ENCODE measurements at regions not wholly inside any gene's neighbourhood (a gene's known extent, or its start where the extent isn't known, plus 50 kb on each side); places are given as distances from the start of the nearest gene placed in this dataset.
A peak's percentile ranks its signal among the peaks of the same experiment; 100 is the strongest.
"Not testable (repeated sequence)": the region's sequence is repeated elsewhere in the genome, so short reads cannot be mapped to it uniquely, and the experiment has no call there.

- no peak for DNase-seq (ENCODE audit: low read depth)
Measured at GRCh38 chr20:48041078-48041780, 255.9 kb upstream of the SULF2 start.

- DNase-seq (ENCODE audit: low read depth) = no peak
Measured at GRCh38 chr20:48040491-48040890, 255.2 kb upstream of the SULF2 start.

- DNase-seq (ENCODE audit: low read depth) = no peak
Measured at GRCh38 chr20:48040051-48040450, 254.8 kb upstream of the SULF2 start.

- DNase-seq (ENCODE audit: low read depth) = no peak
Measured at GRCh38 chr20:48039514-48039913, 254.2 kb upstream of the SULF2 start.

GRCh38 chr20:48038713-48039112, 253.4 kb upstream of the SULF2 start:
- DNase-seq (ENCODE audit: low read depth) = no peak

GRCh38 chr20:48037798-48038197, 252.5 kb upstream of the SULF2 start:
- not testable (repeated sequence) for DNase-seq (ENCODE audit: low read depth)

GRCh38 chr20:48035961-48036731, 250.9 kb upstream of the SULF2 start:
- no peak for DNase-seq (ENCODE audit: low read depth)

GRCh38 chr20:48034751-48035150, 249.5 kb upstream of the SULF2 start:
- DNase-seq (ENCODE audit: low read depth) = no peak

GRCh38 chr20:48033005-48033404, 247.7 kb upstream of the SULF2 start:
- not testable (repeated sequence) for DNase-seq (ENCODE audit: low read depth)

- no peak for DNase-seq (ENCODE audit: low read depth)
Measured at GRCh38 chr20:48031122-48031521, 245.8 kb upstream of the SULF2 start.

- no peak for DNase-seq (ENCODE audit: low read depth)
Measured at GRCh38 chr20:48026981-48027592, 241.8 kb upstream of the SULF2 start.

- peak; percentile 40 for DNase-seq (ENCODE audit: low read depth)
Measured at GRCh38 chr20:48025661-48026060, 240.4 kb upstream of the SULF2 start.

- peak; percentile 69 for DNase-seq (ENCODE audit: low read depth)
Measured at GRCh38 chr20:48025051-48025515, 239.8 kb upstream of the SULF2 start.

GRCh38 chr20:48024539-48024938, 239.3 kb upstream of the SULF2 start:
- DNase-seq (ENCODE audit: low read depth) = no peak

- DNase-seq (ENCODE audit: low read depth) = not testable (repeated sequence)
Measured at GRCh38 chr20:48020696-48021095, 235.4 kb upstream of the SULF2 start.

GRCh38 chr20:48019940-48020339, 234.7 kb upstream of the SULF2 start:
- DNase-seq (ENCODE audit: low read depth) = no peak

- no peak for DNase-seq (ENCODE audit: low read depth)
Measured at GRCh38 chr20:48019496-48019895, 234.2 kb upstream of the SULF2 start.

- not testable (repeated sequence) for DNase-seq (ENCODE audit: low read depth)
Measured at GRCh38 chr20:48018851-48019250, 233.6 kb upstream of the SULF2 start.

- no peak for DNase-seq (ENCODE audit: low read depth)
Measured at GRCh38 chr20:48017992-48018391, 232.7 kb upstream of the SULF2 start.

GRCh38 chr20:48017509-48017908, 232.2 kb upstream of the SULF2 start:
- no peak for DNase-seq (ENCODE audit: low read depth)

- peak; percentile 85 for DNase-seq (ENCODE audit: low read depth)
Measured at GRCh38 chr20:48015943-48016723, 230.9 kb upstream of the SULF2 start.

All from stromal cell of bone marrow (primary cell).